MCF 10A (cell line): ENCODE measurements at regions not wholly inside any gene's neighbourhood (a gene's known extent, or its start where the extent isn't known, plus 50 kb on each side); places are given as distances from the start of the nearest gene placed in this dataset.

ENCODE experiments used
- BruUV-seq: library from RNA; stranded (reverse); fragments of 400-500 nt; replicated peaks from 2 replicates; lab custom pipeline; 2021; lab: Mats Ljungman, UMichigan
- CTCF ChIA-PET: fragments of 300-600 bp; sonication (Branson Sonifier 250); formaldehyde crosslinking; extraction: SDS; loops from one replicate; lab custom pipeline; 2021; ENCODE audit warnings: antibody characterized with exemption, inconsistent platforms; lab: Yijun Ruan, JAX
- POLR2A ChIA-PET: fragments of 300-600, 350-650 bp; sonication (Branson Sonifier 250); formaldehyde crosslinking; extraction: SDS; loops from one replicate; lab custom pipeline; 2020; ENCODE audit warnings: antibody characterized with exemption, inconsistent platforms; lab: Yijun Ruan, JAX
- DNase-seq: peaks from one replicate; pipeline ENCODE4 v3.0.0-alpha.2; 2018; ENCODE audit not compliant: unreplicated experiment
- H3K27ac Mint-ChIP-seq: one replicate; pipeline ENCODE4 v1.8.0; 2022; ENCODE audit warnings: mild to moderate bottlenecking, low read depth, mixed read lengths; ENCODE audit not compliant: unreplicated experiment
- H3K27me3 Mint-ChIP-seq: one replicate; pipeline ENCODE4 v1.8.0; 2022; ENCODE audit warnings: mixed read lengths; ENCODE audit not compliant: insufficient read depth, unreplicated experiment
- H3K36me3 Mint-ChIP-seq: one replicate; pipeline ENCODE4 v1.8.0; 2022; ENCODE audit warnings: mild to moderate bottlenecking, moderate library complexity, mixed read lengths; ENCODE audit not compliant: insufficient read depth, unreplicated experiment
- H3K4me1 Mint-ChIP-seq: one replicate; pipeline ENCODE4 v1.8.0; 2022; ENCODE audit warnings: mixed read lengths; ENCODE audit not compliant: insufficient read depth, unreplicated experiment
- H3K4me3 Mint-ChIP-seq: one replicate; pipeline ENCODE4 v1.8.0; 2022; ENCODE audit warnings: mild to moderate bottlenecking, moderate library complexity, mixed read lengths; ENCODE audit not compliant: unreplicated experiment
- H3K9me3 Mint-ChIP-seq: one replicate; pipeline ENCODE4 v1.8.0; 2022; ENCODE audit warnings: mixed read lengths; ENCODE audit not compliant: unreplicated experiment
- CTCF ChIP-seq: fragments of 200-600 bp; IDR thresholded peaks from one replicate; pipeline ENCODE4 v1.8.0; 2022; ENCODE audit warnings: antibody characterized with exemption, mild to moderate bottlenecking; ENCODE audit not compliant: unreplicated experiment
- intact Hi-C: fragments of 100-400 bp; cut with micrococcal nuclease; formaldehyde crosslinking; loops from 2 replicates; pipeline ENCODE4 v1.14.1; 2022

GRCh38 chr15:53288542-53288941 is 470.9 kb downstream of the WDR72 start:
- Mint-ChIP-seq H3K27me3 (no peaks in the 10 kb centered on the region), H3K9me3 (peaks cover 7% of the 10 kb centered on the region), H3K27ac (no peak overlapping the region), H3K4me1 (no peaks in the 10 kb centered on the region), H3K36me3 (no peaks in the 10 kb centered on the region), H3K4me3 (no peak overlapping the region)
- ChIA-PET POLR2A (no interaction called here), CTCF (no interaction called here)
- no peak for DNase-seq
- no TSS peak for BruUV-seq
- no peak for TF ChIP-seq CTCF
- intact Hi-C loops: no loop called here

DNA sequence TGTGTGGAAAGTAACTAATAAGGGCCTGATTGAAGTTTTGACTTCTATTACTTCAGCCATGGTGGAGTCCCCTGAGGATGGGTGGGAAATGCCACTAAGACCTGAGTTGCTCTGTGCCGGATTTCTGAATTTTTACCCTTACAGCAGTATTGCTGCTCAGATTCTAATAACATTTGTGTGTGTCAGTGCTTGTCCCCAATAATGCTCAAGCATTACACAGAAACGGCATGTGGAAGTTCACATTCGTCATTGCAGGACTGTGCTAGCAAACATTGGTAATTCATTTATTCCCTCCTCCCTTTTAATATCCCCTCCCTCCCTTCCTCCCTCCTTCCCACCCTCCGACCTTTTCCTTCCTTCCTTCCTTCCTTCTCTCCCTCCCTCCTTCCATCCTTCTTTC is 484.5 kb upstream of the ONECUT1 start:
- Mint-ChIP-seq H3K36me3 (no peaks in the 10 kb centered on the region), H3K4me1 (no peaks in the 10 kb centered on the region), H3K9me3 (peaks cover 32% of the 10 kb centered on the region), H3K27ac (no peak overlapping the region), H3K27me3 (no peaks in the 10 kb centered on the region), H3K4me3 (no peak overlapping the region)
- DNase-seq: no peak
- no peak for TF ChIP-seq CTCF
- intact Hi-C loops: no loop called here
- ChIA-PET POLR2A (no interaction called here), CTCF (no interaction called here)
- no TSS peak for BruUV-seq

DNA sequence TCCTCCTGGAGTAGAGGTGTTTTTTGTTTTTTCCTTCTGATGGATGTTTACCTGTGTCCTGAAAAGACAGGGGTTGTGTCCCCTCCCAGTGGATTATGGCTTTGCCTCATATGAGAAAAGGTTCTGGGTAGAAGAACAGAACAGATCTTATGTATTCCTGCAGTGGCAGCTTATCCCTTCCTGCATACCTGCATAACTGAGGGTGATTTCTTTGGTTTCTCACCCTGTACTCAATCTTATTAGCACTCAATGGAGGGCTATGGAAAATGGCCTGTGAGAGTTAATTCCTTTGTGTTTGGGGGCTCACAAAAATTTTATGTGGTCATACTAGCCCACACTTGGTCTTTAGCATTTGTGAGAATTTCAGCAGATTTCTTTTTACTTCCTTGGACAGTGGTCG is 482.0 kb upstream of the ONECUT1 start:
- BruUV-seq: no TSS peak
- H3K27ac Mint-ChIP-seq: no peak overlapping the region
- POLR2A ChIA-PET: no interaction called here
- no peak for DNase-seq
- no peak for TF ChIP-seq CTCF
- no peaks in the 10 kb centered on the region for H3K36me3 Mint-ChIP-seq
- H3K4me1 Mint-ChIP-seq: no peaks in the 10 kb centered on the region
- CTCF ChIA-PET: no interaction called here
- no peaks in the 10 kb centered on the region for H3K27me3 Mint-ChIP-seq
- H3K4me3 Mint-ChIP-seq: no peak overlapping the region
- peaks cover 32% of the 10 kb centered on the region for H3K9me3 Mint-ChIP-seq
- intact Hi-C loops: no loop called here

GRCh38 chr15:53266176-53266575 is 476.0 kb upstream of the ONECUT1 start:
- Mint-ChIP-seq H3K4me1 (no peaks in the 10 kb centered on the region), H3K27me3 (no peaks in the 10 kb centered on the region), H3K4me3 (no peak overlapping the region), H3K9me3 (peaks cover 14% of the 10 kb centered on the region), H3K36me3 (no peaks in the 10 kb centered on the region), H3K27ac (no peak overlapping the region)
- no peak for DNase-seq
- TF ChIP-seq CTCF: no peak
- ChIA-PET CTCF (no interaction called here), POLR2A (no interaction called here)
- no TSS peak for BruUV-seq
- intact Hi-C loops: no loop called here
